ENCODE measurements at regions not wholly inside any gene's neighbourhood (a gene's known extent, or its start where the extent isn't known, plus 50 kb on each side); places are given as distances from the start of the nearest gene placed in this dataset.
A peak's percentile ranks its signal among the peaks of the same experiment; 100 is the strongest.

GRCh38 chr12:118855858-118856257, 125.5 kb upstream of the SRRM4 start:
- no peak overlapping the region for H3K4me3 ChIP-seq (ENCODE audit: low read depth, low read length)
- TF ChIP-seq CTCF (IDR thresholded peaks at IDR 0.05; ENCODE audit: control insufficient read depth, extremely low read depth, insufficient read depth) = no peak
- DNase-seq (ENCODE audit: low read depth) = no peak

- H3K4me3 ChIP-seq (ENCODE audit: low read depth, low read length) = no peak overlapping the region
- no peak for DNase-seq (ENCODE audit: low read depth)
- TF ChIP-seq CTCF (IDR thresholded peaks at IDR 0.05; ENCODE audit: control insufficient read depth, extremely low read depth, insufficient read depth) = no peak
These were observed 115.0 kb upstream of the SRRM4 start for GRCh38 chr12:118866346-118866745.

- H3K4me3 ChIP-seq (ENCODE audit: low read depth, low read length) = no peak overlapping the region
- no peak for DNase-seq (ENCODE audit: low read depth)
- TF ChIP-seq CTCF (IDR thresholded peaks at IDR 0.05; ENCODE audit: control insufficient read depth, extremely low read depth, insufficient read depth) = no peak
These were observed 110.8 kb upstream of the SRRM4 start for GRCh38 chr12:118870551-118870950.

GRCh38 chr12:118874698-118875548, 106.4 kb upstream of the SRRM4 start:
- peak; percentile 6 for DNase-seq (ENCODE audit: low read depth)
- no peak overlapping the region for H3K4me3 ChIP-seq (ENCODE audit: low read depth, low read length)
- no peak for TF ChIP-seq CTCF (IDR thresholded peaks at IDR 0.05; ENCODE audit: control insufficient read depth, extremely low read depth, insufficient read depth)

GRCh38 chr12:118880720-118881493, 100.4 kb upstream of the SRRM4 start:
- H3K4me3 ChIP-seq (ENCODE audit: low read depth, low read length) = no peak overlapping the region
- DNase-seq (ENCODE audit: low read depth) = no peak
- TF ChIP-seq CTCF (IDR thresholded peaks at IDR 0.05; ENCODE audit: control insufficient read depth, extremely low read depth, insufficient read depth) = no peak

GRCh38 chr12:118884226-118884625, 97.1 kb upstream of the SRRM4 start:
- TF ChIP-seq CTCF (IDR thresholded peaks at IDR 0.05; ENCODE audit: control insufficient read depth, extremely low read depth, insufficient read depth) = no peak
- no peak for DNase-seq (ENCODE audit: low read depth)

More at GRCh38 chr12:118884226-118884625, 97.1 kb upstream of the SRRM4 start:
- H3K4me3 ChIP-seq (ENCODE audit: low read depth, low read length) = no peak overlapping the region
